Tibial nerve (tissue), 4 donors: ENCODE measurements at regions not wholly inside any gene's neighbourhood (a gene's known extent, or its start where the extent isn't known, plus 50 kb on each side); places are given as distances from the start of the nearest gene placed in this dataset.

ENCODE experiments used
- DNase-seq, 2 donors: peaks; one replicate each; pipeline ENCODE4 v3.0.0-alpha.2; 2019; ENCODE audit warnings: low spot score in 2 of 2
- H3K27ac ChIP-seq, 4 donors: fragments of 200-600 bp; sonication (generic) in 3 of 4; one replicate each; pipeline ENCODE4 v1.5.1; 2017 to 2019; ENCODE audit warnings: mild to moderate bottlenecking in 1 of 4
- H3K27me3 ChIP-seq, 2 donors: fragments of 200-600 bp; sonication (generic) in 1 of 2; one replicate each; pipeline versions ENCODE4 v1.5.1 to v1.6.0; 2017 to 2019
- H3K36me3 ChIP-seq, 3 donors: fragments of 200-600 bp; sonication (generic); one replicate each; pipeline ENCODE4 v1.5.1; 2018 to 2019
- H3K4me1 ChIP-seq, 4 donors: fragments of 200-600 bp; sonication (generic) in 3 of 4; one replicate each; pipeline ENCODE4 v1.5.1; 2017 to 2019
- H3K4me3 ChIP-seq, 4 donors: fragments of 200-600 bp; sonication (generic) in 3 of 4; one replicate each; pipeline ENCODE4 v1.5.1; 2017 to 2019; ENCODE audit warnings: mild to moderate bottlenecking in 1 of 4, moderate library complexity in 1 of 4
- H3K9me3 ChIP-seq, 4 donors: fragments of 200-600 bp; sonication (generic) in 3 of 4; one replicate each; pipeline ENCODE4 v1.5.1; 2017 to 2019
- CTCF ChIP-seq, 5 experiments: fragments of 200-600 bp in 3 of 5; fragments of 450-650 bp in 2 of 5; sonication (generic) in 3 of 5; IDR thresholded peaks; one replicate each; pipeline ENCODE4 v1.5.1; 2016 to 2019; ENCODE audit warnings: antibody characterized with exemption in 5 of 5, mild to moderate bottlenecking in 3 of 5, moderate library complexity in 2 of 5
- EP300 ChIP-seq, 2 donors: sonication (generic); formaldehyde crosslinking; IDR thresholded peaks; one replicate each; pipeline ENCODE4 v1.6.1; 2017; ENCODE audit warnings: antibody characterized with exemption in 2 of 2, mild to moderate bottlenecking in 1 of 2
- POLR2A ChIP-seq, 2 donors: fragments of 450-650 bp; IDR thresholded peaks; one replicate each; pipeline ENCODE4 v1.6.1; 2017; ENCODE audit warnings: antibody characterized with exemption in 2 of 2, mild to moderate bottlenecking in 2 of 2, moderate library complexity in 2 of 2
- WGBS, 2 donors: methylation state at CpG; one replicate each; pipeline ENCODE4 v1.1.5; 2018; 5-methylcytosine and 5-hydroxymethylcytosine counted together

- no peak overlapping the region for H3K27ac ChIP-seq
- WGBS, 2 donors = 89 to 94% methylated on average over 2 of the region's 2 CpGs
- H3K36me3 ChIP-seq = no peaks in the 10 kb centered on the region
- no peaks in the 10 kb centered on the region for H3K4me1 ChIP-seq
- no peaks in the 10 kb centered on the region for H3K27me3 ChIP-seq
- no peaks in the 10 kb centered on the region for H3K9me3 ChIP-seq
- TF ChIP-seq EP300 (IDR thresholded peaks at IDR 0.05) = no peak
- no peak for TF ChIP-seq CTCF (IDR thresholded peaks at IDR 0.05)
- no peak for TF ChIP-seq POLR2A (IDR thresholded peaks at IDR 0.05)
- H3K4me3 ChIP-seq = no peak overlapping the region
- DNase-seq = no peak
Observed at GRCh38 chr9:82722561-82722960, 340.4 kb downstream of the RASEF start.

GRCh38 chr9:82726424-82727276, 336.3 kb downstream of the RASEF start:
- Histone ChIP-seq H3K9me3 (no peaks in the 10 kb centered on the region), H3K4me3 (no peak overlapping the region), H3K27me3 (no peaks in the 10 kb centered on the region), H3K4me1 (no peaks in the 10 kb centered on the region), H3K27ac (no peak overlapping the region), H3K36me3 (no peaks in the 10 kb centered on the region)
- no peak for TF ChIP-seq POLR2A (IDR thresholded peaks at IDR 0.05)
- no peak for TF ChIP-seq CTCF (IDR thresholded peaks at IDR 0.05)
- TF ChIP-seq EP300 (IDR thresholded peaks at IDR 0.05) = no peak
- WGBS, 2 donors = 56 to 68% methylated on average over 6 of the region's 6 CpGs
- no peak for DNase-seq

GRCh38 chr9:82729141-82729540, 333.8 kb downstream of the RASEF start:
- no peak for TF ChIP-seq POLR2A (IDR thresholded peaks at IDR 0.05)
- TF ChIP-seq CTCF (IDR thresholded peaks at IDR 0.05) = no peak
- TF ChIP-seq EP300 (IDR thresholded peaks at IDR 0.05) = no peak
- Histone ChIP-seq H3K27me3 (no peaks in the 10 kb centered on the region), H3K4me1 (no peaks in the 10 kb centered on the region), H3K9me3 (no peaks in the 10 kb centered on the region), H3K27ac (no peak overlapping the region), H3K4me3 (no peak overlapping the region), H3K36me3 (no peaks in the 10 kb centered on the region)
- no peak for DNase-seq
- 92 to 96% methylated on average over 6 of the region's 6 CpGs for WGBS, 2 donors

GRCh38 chr9:82729991-82730589, 332.9 kb downstream of the RASEF start:
- no peaks in the 10 kb centered on the region for H3K9me3 ChIP-seq
- H3K36me3 ChIP-seq = no peaks in the 10 kb centered on the region
- H3K4me3 ChIP-seq = no peak overlapping the region
- H3K27me3 ChIP-seq = no peaks in the 10 kb centered on the region
- DNase-seq = no peak
- H3K4me1 ChIP-seq = no peaks in the 10 kb centered on the region
- 20 to 34% methylated on average over 1 of the region's 1 CpG for WGBS, 2 donors
- TF ChIP-seq POLR2A (IDR thresholded peaks at IDR 0.05) (no peak), CTCF (IDR thresholded peaks at IDR 0.05) (no peak), EP300 (IDR thresholded peaks at IDR 0.05) (no peak)
- no peak overlapping the region for H3K27ac ChIP-seq

GRCh38 chr9:82732928-82733327, 330.0 kb downstream of the RASEF start:
- Histone ChIP-seq H3K4me1 (no peaks in the 10 kb centered on the region), H3K4me3 (no peak overlapping the region), H3K27me3 (no peaks in the 10 kb centered on the region), H3K9me3 (no peaks in the 10 kb centered on the region), H3K36me3 (no peaks in the 10 kb centered on the region), H3K27ac (no peak overlapping the region)
- 10 to 14% methylated on average over 3 of the region's 3 CpGs for WGBS, 2 donors
- TF ChIP-seq CTCF (IDR thresholded peaks at IDR 0.05) = no peak
- no peak for TF ChIP-seq EP300 (IDR thresholded peaks at IDR 0.05)
- no peak for TF ChIP-seq POLR2A (IDR thresholded peaks at IDR 0.05)
- no peak for DNase-seq
